HEK293 (cell line): ENCODE measurements at regions not wholly inside any gene's neighbourhood (a gene's known extent, or its start where the extent isn't known, plus 50 kb on each side); places are given as distances from the start of the nearest gene placed in this dataset.

ENCODE experiments used
- CTCF ChIA-PET: fragments of 350-600 bp; formaldehyde crosslinking; extraction: SDS; loops from one replicate; lab custom pipeline; 2021; ENCODE audit warnings: antibody characterized with exemption; lab: Yijun Ruan, JAX
- POLR2A ChIA-PET: fragments of 300-600 bp; formaldehyde crosslinking; extraction: SDS; loops from one replicate; lab custom pipeline; 2020; ENCODE audit warnings: antibody characterized with exemption, inconsistent platforms; lab: Yijun Ruan, JAX
- H3K27ac ChIP-seq: fragments of 200-500 bp; sonication (Bioruptor generic); 2 replicates; pipeline ENCODE4 v1.5.1; 2014; ENCODE audit warnings: low read depth, low read length, control low read depth, inconsistent platforms; ENCODE audit errors: extremely low read depth
- H3K36me3 ChIP-seq, 2 experiments: fragments of 200-500 bp in 1 of 2; sonication (Bioruptor generic) in 1 of 2; 1 replicate in 1 of 2; 2 replicates in 1 of 2; pipeline ENCODE4 v1.5.1; 2014 to 2017; ENCODE audit warnings: inconsistent platforms in 2 of 2, low read length in 2 of 2; ENCODE audit not compliant: control insufficient read depth in 2 of 2, insufficient read depth in 1 of 2
- H3K4me1 ChIP-seq: fragments of 200-500 bp; sonication (Bioruptor generic); 2 replicates; pipeline ENCODE4 v1.5.1; 2014; ENCODE audit warnings: mild to moderate bottlenecking, low read length, inconsistent platforms; ENCODE audit not compliant: control insufficient read depth, insufficient read depth
- H3K4me3 ChIP-seq: 2 replicates; pipeline ENCODE4 v1.5.1; 2011; ENCODE audit warnings: low read depth, mild to moderate bottlenecking, control low read depth, low read length, moderate library complexity
- H3K9me3 ChIP-seq: fragments of 200-500 bp; sonication (Bioruptor generic); 2 replicates; pipeline ENCODE4 v1.5.1; 2014; ENCODE audit warnings: low read depth, low read length, inconsistent platforms; ENCODE audit not compliant: control insufficient read depth, insufficient read depth
- EGR2 ChIP-seq: fragments of 450-650 bp; formaldehyde crosslinking; IDR thresholded peaks from 2 replicates; pipeline ENCODE4 v1.5.1; 2016; ENCODE audit warnings: low read depth, missing biosample characterization, missing genetic modification characterization
- KLF1 ChIP-seq: fragments of 450-650 bp; formaldehyde crosslinking; IDR thresholded peaks from 2 replicates; pipeline ENCODE4 v1.5.1; 2016; ENCODE audit warnings: missing biosample characterization, missing genetic modification characterization
- KLF16 ChIP-seq: fragments of 450-650 bp; formaldehyde crosslinking; IDR thresholded peaks from 2 replicates; pipeline ENCODE4 v1.5.1; 2017; ENCODE audit warnings: missing biosample characterization, missing genetic modification characterization
- KLF7 ChIP-seq: fragments of 450-650 bp; formaldehyde crosslinking; IDR thresholded peaks from 2 replicates; pipeline ENCODE4 v1.5.1; 2016; ENCODE audit warnings: missing biosample characterization, missing genetic modification characterization, borderline replicate concordance
- SCRT2 ChIP-seq: fragments of 450-650 bp; formaldehyde crosslinking; IDR thresholded peaks from 2 replicates; pipeline ENCODE4 v1.5.1; 2016; ENCODE audit warnings: missing biosample characterization, missing genetic modification characterization
- ZBTB48 ChIP-seq: fragments of 450-650 bp; formaldehyde crosslinking; IDR thresholded peaks from 2 replicates; pipeline ENCODE4 v1.5.1; 2016; ENCODE audit warnings: missing biosample characterization, missing genetic modification characterization
- ZEB2 ChIP-seq: fragments of 450-650 bp; formaldehyde crosslinking; IDR thresholded peaks from 2 replicates; pipeline ENCODE4 v1.5.1; 2016; ENCODE audit warnings: missing biosample characterization, missing genetic modification characterization
- ZFP37 ChIP-seq: fragments of 450-650 bp; formaldehyde crosslinking; IDR thresholded peaks from 2 replicates; pipeline ENCODE4 v1.5.1; 2016; ENCODE audit warnings: missing biosample characterization, missing genetic modification characterization
- ZNF133 ChIP-seq: fragments of 450-650 bp; formaldehyde crosslinking; IDR thresholded peaks from 2 replicates; pipeline ENCODE4 v1.5.1; 2016; ENCODE audit warnings: missing biosample characterization, missing genetic modification characterization
- ZNF140 ChIP-seq: fragments of 450-650 bp; formaldehyde crosslinking; IDR thresholded peaks from 2 replicates; pipeline ENCODE4 v1.5.1; 2016; ENCODE audit warnings: missing biosample characterization, missing genetic modification characterization
- ZNF148 ChIP-seq: fragments of 450-650 bp; formaldehyde crosslinking; IDR thresholded peaks from 2 replicates; pipeline ENCODE4 v1.5.0; 2017; ENCODE audit warnings: missing biosample characterization, missing genetic modification characterization, borderline replicate concordance
- ZNF302 ChIP-seq: fragments of 450-650 bp; formaldehyde crosslinking; IDR thresholded peaks from 2 replicates; pipeline ENCODE4 v1.5.1; 2016; ENCODE audit warnings: missing biosample characterization, missing genetic modification characterization, low read depth
- ZNF311 ChIP-seq: fragments of 450-650 bp; formaldehyde crosslinking; IDR thresholded peaks from 2 replicates; pipeline ENCODE4 v1.5.1; 2017; ENCODE audit warnings: missing biosample characterization, missing genetic modification characterization, borderline replicate concordance
- ZNF335 ChIP-seq: fragments of 450-650 bp; formaldehyde crosslinking; conservative IDR thresholded peaks from 2 replicates; pipeline ENCODE4 v1.5.1; 2016; ENCODE audit warnings: missing biosample characterization, missing genetic modification characterization
- ZNF350 ChIP-seq: fragments of 450-650 bp; formaldehyde crosslinking; IDR thresholded peaks from 2 replicates; pipeline ENCODE4 v1.5.0; 2017; ENCODE audit warnings: missing biosample characterization, mild to moderate bottlenecking, missing genetic modification characterization
- ZNF404 ChIP-seq: fragments of 450-650 bp; formaldehyde crosslinking; IDR thresholded peaks from 2 replicates; pipeline ENCODE4 v1.5.1; 2017; ENCODE audit warnings: missing biosample characterization, missing genetic modification characterization
- ZNF513 ChIP-seq: fragments of 450-650 bp; IDR thresholded peaks from 2 replicates; pipeline ENCODE4 v1.5.1; 2018; ENCODE audit warnings: missing biosample characterization, missing genetic modification characterization
- ZNF529 ChIP-seq: fragments of 450-650 bp; formaldehyde crosslinking; IDR thresholded peaks from 2 replicates; pipeline ENCODE4 v1.5.1; 2017; ENCODE audit warnings: missing genetic modification characterization, missing biosample characterization; ENCODE audit not compliant: insufficient replicate concordance
- ZNF624 ChIP-seq: fragments of 450-650 bp; formaldehyde crosslinking; IDR thresholded peaks from 2 replicates; pipeline ENCODE4 v1.5.1; 2017; ENCODE audit warnings: missing biosample characterization, missing genetic modification characterization

- no peak overlapping the region for H3K27ac ChIP-seq
- H3K4me3 ChIP-seq = no peak overlapping the region
- CTCF ChIA-PET = interaction anchor here (0.9 kb wide), 1 partner anchor 18 kb away, joined by 4 read pairs; no protein-coding TSS in a partner anchor
- POLR2A ChIA-PET = no interaction called here
- H3K9me3 ChIP-seq = no peaks in the 10 kb centered on the region
- H3K36me3 ChIP-seq = no peaks in the 10 kb centered on the region
- TF ChIP-seq ZNF513 (tag by site-specific recombination) (peak; percentile 59; the same call in 1 of the 2 replicates), ZNF311 (tag by site-specific recombination) (no peak)
- TF ChIP-seq, all 188 proteins: peak for 1
- no peaks in the 10 kb centered on the region for H3K4me1 ChIP-seq
Measured at GRCh38 chr15:95837341-95838004, 493.0 kb upstream of the NR2F2 start.

- ChIA-PET POLR2A (no interaction called here), CTCF (no interaction called here)
- H3K27ac ChIP-seq = no peak overlapping the region
Measured at GRCh38 chr15:95839367-95839782, 491.1 kb upstream of the NR2F2 start.

GRCh38 chr15:95840004-95840403, 490.5 kb upstream of the NR2F2 start:
- CTCF ChIA-PET = interaction anchor here (0.7 kb wide), 1 partner anchor 487 kb away, joined by 3 read pairs; no protein-coding TSS in a partner anchor
- Histone ChIP-seq H3K4me1 (peaks cover 7% of the 10 kb centered on the region; the same call in 1 of the 2 replicates), H3K36me3 (no peaks in the 10 kb centered on the region), H3K9me3 (no peaks in the 10 kb centered on the region), H3K27ac (no peak overlapping the region), H3K4me3 (no peak overlapping the region)
- TF ChIP-seq ZNF148 (tag by site-specific recombination) (no peak), ZNF335 (tag by site-specific recombination) (no peak), ZNF529 (tag by site-specific recombination) (no peak)
- POLR2A ChIA-PET = no interaction called here

More at GRCh38 chr15:95839367-95839782, 491.1 kb upstream of the NR2F2 start:
- Histone ChIP-seq H3K4me3 (no peak overlapping the region), H3K36me3 (no peaks in the 10 kb centered on the region), H3K4me1 (peaks cover 7% of the 10 kb centered on the region; the same call in 1 of the 2 replicates), H3K9me3 (no peaks in the 10 kb centered on the region)
- no peak for TF ChIP-seq ZNF302 (tag by site-specific recombination)
- no peak for TF ChIP-seq ZNF335 (tag by site-specific recombination)
- TF ChIP-seq ZNF140 = no peak
- TF ChIP-seq SCRT2 (tag by site-specific recombination) = no peak
- TF ChIP-seq ZFP37 (tag by site-specific recombination) = no peak
- no peak for TF ChIP-seq ZNF133 (tag by site-specific recombination)
- no peak for TF ChIP-seq ZNF624
- no peak for TF ChIP-seq ZNF350 (tag by site-specific recombination)
- TF ChIP-seq KLF7 (tag by site-specific recombination) = no peak
- no peak for TF ChIP-seq ZEB2 (tag by site-specific recombination)
- no peak for TF ChIP-seq EGR2 (tag by site-specific recombination)
- no peak for TF ChIP-seq ZBTB48 (tag by site-specific recombination)
- TF ChIP-seq ZNF404 (tag by site-specific recombination) = no peak
- TF ChIP-seq KLF16 (tag by site-specific recombination) = no peak
- no peak for TF ChIP-seq KLF1 (tag by site-specific recombination)
- TF ChIP-seq, all 188 proteins: peak for 0
